HCT116 (cell line): ENCODE measurements at regions not wholly inside any gene's neighbourhood (a gene's known extent, or its start where the extent isn't known, plus 50 kb on each side); places are given as distances from the start of the nearest gene placed in this dataset.

Experiments used
- CEBPB ChIP-seq: IDR thresholded peaks from 2 replicates; pipeline ENCODE4 v1.6.1; 2012; ENCODE audit warnings: low read depth
- EZH2 ChIP-seq: fragments of 200-600 bp; sonication (generic); IDR thresholded peaks from 2 replicates; pipeline ENCODE4 v1.6.1; 2017; ENCODE audit warnings: antibody characterized with exemption, mixed run types
- FOSL1 ChIP-seq: IDR thresholded peaks from 2 replicates; pipeline ENCODE4 v1.6.1; 2012; ENCODE audit warnings: low read depth
- POLR2A ChIP-seq: IDR thresholded peaks from 2 replicates; pipeline ENCODE4 v1.7.0; 2011; ENCODE audit warnings: borderline replicate concordance; ENCODE audit not compliant: insufficient read depth, insufficient read length; ENCODE audit errors: extremely low read depth
- POLR2AphosphoS5 ChIP-seq: IDR thresholded peaks from 2 replicates; pipeline ENCODE4 v1.6.1; 2011; ENCODE audit warnings: mild to moderate bottlenecking, low read depth, low read length, moderate library complexity
- SIN3A ChIP-seq: IDR thresholded peaks from 2 replicates; pipeline ENCODE4 v1.6.1; 2012; ENCODE audit warnings: low read depth
- SP1 ChIP-seq: IDR thresholded peaks from 2 replicates; pipeline ENCODE4 v1.6.1; 2012; ENCODE audit warnings: low read depth
- TCF7L2 ChIP-seq: IDR thresholded peaks from 2 replicates; pipeline ENCODE4 v1.7.0; 2011; ENCODE audit warnings: borderline replicate concordance, inconsistent platforms; ENCODE audit not compliant: insufficient read depth, insufficient read length; ENCODE audit errors: extremely low read depth
- YY1 ChIP-seq: IDR thresholded peaks from 2 replicates; pipeline ENCODE4 v1.6.1; 2011; ENCODE audit warnings: low read length, low read depth, moderate library complexity, mild to moderate bottlenecking; ENCODE audit not compliant: insufficient replicate concordance; ENCODE audit errors: extremely low read depth
- ZNF274 ChIP-seq: fragments of 200-500 bp; sonication (Bioruptor generic); IDR thresholded peaks from 2 replicates; pipeline ENCODE4 v1.6.1; 2014; ENCODE audit warnings: mild to moderate bottlenecking, low read depth, low read length, inconsistent platforms
- TF ChIP-seq, protein P1 (sequence below), 3 experiments: fragments of 200-600 bp in 1 of 3; sonication (generic) in 1 of 3; IDR thresholded peaks in 2 of 3; conservative IDR thresholded peaks in 1 of 3; 2 replicates each; pipeline ENCODE4 v1.5.1; 2012 to 2017; ENCODE audit warnings: low read depth in 2 of 3, low read length in 2 of 3, antibody characterized with exemption in 1 of 3, borderline replicate concordance in 1 of 3, control low read depth in 1 of 3, mild to moderate bottlenecking in 1 of 3, mixed read lengths in 1 of 3, mixed run types in 1 of 3, moderate library complexity in 1 of 3; ENCODE audit not compliant: insufficient read depth in 1 of 3
- TF ChIP-seq, protein P2 (sequence below): IDR thresholded peaks from 2 replicates; pipeline ENCODE4 v1.6.1; 2011; ENCODE audit warnings: mild to moderate bottlenecking, low read length, moderate library complexity; ENCODE audit not compliant: insufficient replicate concordance; ENCODE audit errors: extremely low read depth

- TF ChIP-seq, protein P1, sequence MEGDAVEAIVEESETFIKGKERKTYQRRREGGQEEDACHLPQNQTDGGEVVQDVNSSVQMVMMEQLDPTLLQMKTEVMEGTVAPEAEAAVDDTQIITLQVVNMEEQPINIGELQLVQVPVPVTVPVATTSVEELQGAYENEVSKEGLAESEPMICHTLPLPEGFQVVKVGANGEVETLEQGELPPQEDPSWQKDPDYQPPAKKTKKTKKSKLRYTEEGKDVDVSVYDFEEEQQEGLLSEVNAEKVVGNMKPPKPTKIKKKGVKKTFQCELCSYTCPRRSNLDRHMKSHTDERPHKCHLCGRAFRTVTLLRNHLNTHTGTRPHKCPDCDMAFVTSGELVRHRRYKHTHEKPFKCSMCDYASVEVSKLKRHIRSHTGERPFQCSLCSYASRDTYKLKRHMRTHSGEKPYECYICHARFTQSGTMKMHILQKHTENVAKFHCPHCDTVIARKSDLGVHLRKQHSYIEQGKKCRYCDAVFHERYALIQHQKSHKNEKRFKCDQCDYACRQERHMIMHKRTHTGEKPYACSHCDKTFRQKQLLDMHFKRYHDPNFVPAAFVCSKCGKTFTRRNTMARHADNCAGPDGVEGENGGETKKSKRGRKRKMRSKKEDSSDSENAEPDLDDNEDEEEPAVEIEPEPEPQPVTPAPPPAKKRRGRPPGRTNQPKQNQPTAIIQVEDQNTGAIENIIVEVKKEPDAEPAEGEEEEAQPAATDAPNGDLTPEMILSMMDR (IDR thresholded peaks at IDR 0.05 in 2 of 3, conservative IDR thresholded peaks at IDR 0.05 in 1 of 3; ENCODE audit: borderline replicate concordance in 1 of 3, insufficient read depth in 1 of 3, low read depth in 2 of 3, low read length in 2 of 3) = no peak
- TF ChIP-seq YY1 = no peak
- TF ChIP-seq TCF7L2 = no peak
- TF ChIP-seq FOSL1 = no peak
- TF ChIP-seq CEBPB = no peak
- no peak for TF ChIP-seq ZNF274
- no peak for TF ChIP-seq POLR2A
- no peak for TF ChIP-seq SP1
- TF ChIP-seq EZH2 = no peak
- TF ChIP-seq POLR2AphosphoS5 = no peak
- TF ChIP-seq, protein P2, sequence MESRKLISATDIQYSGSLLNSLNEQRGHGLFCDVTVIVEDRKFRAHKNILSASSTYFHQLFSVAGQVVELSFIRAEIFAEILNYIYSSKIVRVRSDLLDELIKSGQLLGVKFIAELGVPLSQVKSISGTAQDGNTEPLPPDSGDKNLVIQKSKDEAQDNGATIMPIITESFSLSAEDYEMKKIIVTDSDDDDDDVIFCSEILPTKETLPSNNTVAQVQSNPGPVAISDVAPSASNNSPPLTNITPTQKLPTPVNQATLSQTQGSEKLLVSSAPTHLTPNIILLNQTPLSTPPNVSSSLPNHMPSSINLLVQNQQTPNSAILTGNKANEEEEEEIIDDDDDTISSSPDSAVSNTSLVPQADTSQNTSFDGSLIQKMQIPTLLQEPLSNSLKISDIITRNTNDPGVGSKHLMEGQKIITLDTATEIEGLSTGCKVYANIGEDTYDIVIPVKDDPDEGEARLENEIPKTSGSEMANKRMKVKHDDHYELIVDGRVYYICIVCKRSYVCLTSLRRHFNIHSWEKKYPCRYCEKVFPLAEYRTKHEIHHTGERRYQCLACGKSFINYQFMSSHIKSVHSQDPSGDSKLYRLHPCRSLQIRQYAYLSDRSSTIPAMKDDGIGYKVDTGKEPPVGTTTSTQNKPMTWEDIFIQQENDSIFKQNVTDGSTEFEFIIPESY = no peak
- no peak for TF ChIP-seq SIN3A
Measured at GRCh38 chr14:62234849-62235248, 472.6 kb downstream of the SNAPC1 start.
